Smooth muscle cell (in vitro differentiated cells): ENCODE measurements at regions not wholly inside any gene's neighbourhood (a gene's known extent, or its start where the extent isn't known, plus 50 kb on each side); places are given as distances from the start of the nearest gene placed in this dataset.
A peak's percentile ranks its signal among the peaks of the same experiment; 100 is the strongest.

Experiments used
- DNase-seq: peaks from one replicate; lab custom pipeline; 2025; ENCODE audit not compliant: unreplicated experiment; lab: John Stamatoyannopoulos, UW
- H2AFZ ChIP-seq: fragments of 200-600 bp; sonication (generic); 2 replicates; pipeline ENCODE4 v1.6.0; 2016; ENCODE audit warnings: antibody characterized with exemption, low read depth, mild to moderate bottlenecking
- H3F3A ChIP-seq: fragments of 200-600 bp; sonication (generic); 2 replicates; pipeline ENCODE4 v1.6.0; 2017; ENCODE audit warnings: antibody characterized with exemption, low read depth
- H3K27ac ChIP-seq: fragments of 200-600 bp; sonication (generic); 2 replicates; pipeline ENCODE4 v1.5.1; 2016; ENCODE audit warnings: low read depth, mild to moderate bottlenecking
- H3K27me3 ChIP-seq: fragments of 200-600 bp; sonication (generic); 2 replicates; pipeline ENCODE4 v1.6.1; 2016; ENCODE audit warnings: low read depth, mild to moderate bottlenecking
- H3K36me3 ChIP-seq: fragments of 200-600 bp; sonication (generic); 2 replicates; pipeline ENCODE4 v1.5.1; 2016; ENCODE audit warnings: low read depth
- H3K4me1 ChIP-seq: fragments of 200-600 bp; sonication (generic); 2 replicates; pipeline ENCODE4 v1.5.1; 2016; ENCODE audit warnings: low read depth
- H3K4me2 ChIP-seq: fragments of 200-600 bp; sonication (generic); 2 replicates; pipeline ENCODE4 v1.6.0; 2016; ENCODE audit warnings: mild to moderate bottlenecking
- H3K4me3 ChIP-seq: fragments of 200-600 bp; sonication (generic); 2 replicates; pipeline ENCODE4 v1.5.1; 2016; ENCODE audit warnings: mild to moderate bottlenecking
- H3K79me2 ChIP-seq: fragments of 200-600 bp; sonication (generic); 2 replicates; pipeline ENCODE4 v1.6.0; 2016; ENCODE audit warnings: low read depth, mild to moderate bottlenecking
- H3K9ac ChIP-seq: fragments of 200-600 bp; sonication (generic); 2 replicates; pipeline ENCODE4 v1.6.0; 2016; ENCODE audit warnings: low read depth
- H3K9me3 ChIP-seq: fragments of 200-600 bp; sonication (generic); replicated peaks from 2 replicates; pipeline ENCODE4 v1.5.1; 2016; ENCODE audit warnings: low read depth
- H4K20me1 ChIP-seq: fragments of 200-600 bp; sonication (generic); 2 replicates; pipeline ENCODE4 v1.6.0; 2016; ENCODE audit warnings: low read depth
- WGBS: methylation state at CpG from one replicate; pipeline ENCODE4 v1.1.7; 2016; ENCODE audit warnings: low lambda C conversion rate; 5-methylcytosine and 5-hydroxymethylcytosine counted together
- TF ChIP-seq, protein P1 (sequence below): fragments of 200-600 bp; sonication (generic); IDR thresholded peaks from 2 replicates; pipeline ENCODE4 v1.5.1; 2017; ENCODE audit warnings: borderline replicate concordance, mild to moderate bottlenecking, antibody characterized with exemption; ENCODE audit not compliant: insufficient read depth, poor library complexity, severe bottlenecking

DNA sequence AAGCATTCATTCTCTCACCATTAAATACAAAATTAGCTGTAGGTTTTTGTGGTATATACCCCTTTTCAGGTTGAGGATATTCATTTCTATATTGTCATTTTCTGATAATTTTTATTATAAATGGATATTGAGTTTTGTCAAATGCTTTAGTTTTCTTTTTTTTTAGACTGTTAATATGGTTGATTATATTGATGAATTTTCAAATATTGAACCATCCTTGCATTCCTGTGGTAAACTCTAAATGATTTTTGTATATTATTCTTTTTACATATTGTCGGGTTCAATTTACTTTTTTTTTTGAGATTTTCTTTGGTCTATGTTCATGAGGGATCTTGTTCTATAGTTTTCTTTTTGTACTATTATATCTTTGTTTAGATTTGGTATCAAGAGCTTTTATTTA, 165.1 kb downstream of the GPAT3 start:
- Histone ChIP-seq H3F3A (no peaks in the 10 kb centered on the region), H3K9ac (no peak overlapping the region), H3K36me3 (no peaks in the 10 kb centered on the region), H3K4me2 (no peak overlapping the region), H3K27ac (no peak overlapping the region), H2AFZ (no peak overlapping the region), H4K20me1 (no peaks in the 10 kb centered on the region), H3K4me3 (peak overlapping the region; percentile 28), H3K4me1 (no peaks in the 10 kb centered on the region), H3K79me2 (no peaks in the 10 kb centered on the region), H3K9me3 (peaks cover 3% of the 10 kb centered on the region), H3K27me3 (no peaks in the 10 kb centered on the region)
- no peak for DNase-seq
- TF ChIP-seq, protein P1, sequence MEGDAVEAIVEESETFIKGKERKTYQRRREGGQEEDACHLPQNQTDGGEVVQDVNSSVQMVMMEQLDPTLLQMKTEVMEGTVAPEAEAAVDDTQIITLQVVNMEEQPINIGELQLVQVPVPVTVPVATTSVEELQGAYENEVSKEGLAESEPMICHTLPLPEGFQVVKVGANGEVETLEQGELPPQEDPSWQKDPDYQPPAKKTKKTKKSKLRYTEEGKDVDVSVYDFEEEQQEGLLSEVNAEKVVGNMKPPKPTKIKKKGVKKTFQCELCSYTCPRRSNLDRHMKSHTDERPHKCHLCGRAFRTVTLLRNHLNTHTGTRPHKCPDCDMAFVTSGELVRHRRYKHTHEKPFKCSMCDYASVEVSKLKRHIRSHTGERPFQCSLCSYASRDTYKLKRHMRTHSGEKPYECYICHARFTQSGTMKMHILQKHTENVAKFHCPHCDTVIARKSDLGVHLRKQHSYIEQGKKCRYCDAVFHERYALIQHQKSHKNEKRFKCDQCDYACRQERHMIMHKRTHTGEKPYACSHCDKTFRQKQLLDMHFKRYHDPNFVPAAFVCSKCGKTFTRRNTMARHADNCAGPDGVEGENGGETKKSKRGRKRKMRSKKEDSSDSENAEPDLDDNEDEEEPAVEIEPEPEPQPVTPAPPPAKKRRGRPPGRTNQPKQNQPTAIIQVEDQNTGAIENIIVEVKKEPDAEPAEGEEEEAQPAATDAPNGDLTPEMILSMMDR = no peak
- WGBS = 78% methylated on average over 1 of the region's 1 CpG

DNA sequence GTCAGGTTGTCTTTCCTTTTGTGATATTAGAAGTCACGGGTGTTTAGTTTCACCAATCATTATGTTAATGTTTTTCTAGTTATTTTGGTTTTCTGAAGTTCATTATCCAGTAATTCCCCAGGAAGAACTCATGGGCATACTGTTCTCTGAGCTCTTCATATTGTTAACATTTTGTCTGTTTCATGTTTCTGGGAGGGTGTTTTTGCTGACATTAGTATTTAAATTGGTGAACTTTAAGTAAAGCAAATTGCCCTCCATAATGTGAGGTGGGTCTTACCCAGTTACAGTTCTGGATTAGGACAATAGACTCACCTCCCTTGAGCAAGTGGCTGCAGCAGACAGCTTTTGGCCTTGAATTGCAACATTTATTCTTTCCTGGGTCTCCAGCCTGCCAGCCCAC, 163.4 kb downstream of the GPAT3 start:
- Histone ChIP-seq H3K4me1 (no peaks in the 10 kb centered on the region), H3K4me3 (no peak overlapping the region), H3K79me2 (no peaks in the 10 kb centered on the region), H3F3A (no peaks in the 10 kb centered on the region), H3K27me3 (no peaks in the 10 kb centered on the region), H3K9me3 (peaks cover 3% of the 10 kb centered on the region), H3K4me2 (no peak overlapping the region), H3K9ac (no peak overlapping the region), H3K27ac (no peak overlapping the region), H2AFZ (no peak overlapping the region), H4K20me1 (no peaks in the 10 kb centered on the region), H3K36me3 (no peaks in the 10 kb centered on the region)
- DNase-seq = no peak
- WGBS = 84% methylated on average over 1 of the region's 1 CpG
- TF ChIP-seq, protein P1 = no peak

DNA sequence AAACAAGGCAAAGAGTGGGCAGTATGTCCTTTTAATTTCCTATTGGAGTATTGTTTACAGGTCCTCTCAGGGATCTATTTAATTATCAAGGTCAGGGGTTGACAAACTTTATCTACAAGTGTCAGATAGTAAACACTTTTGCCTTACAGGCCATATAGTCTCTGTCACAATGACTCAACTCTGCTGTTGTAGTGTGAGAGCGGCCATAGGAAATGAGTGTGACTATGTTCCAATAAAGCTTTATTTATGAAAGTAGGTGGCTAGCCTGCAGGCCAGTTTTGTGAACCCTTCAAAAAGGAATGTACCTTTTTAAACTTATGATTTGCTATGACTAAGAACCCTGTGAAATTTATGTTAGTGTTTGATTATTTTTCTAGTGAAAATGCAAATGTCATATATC, 156.1 kb downstream of the GPAT3 start:
- no peaks in the 10 kb centered on the region for H3K36me3 ChIP-seq

DNA sequence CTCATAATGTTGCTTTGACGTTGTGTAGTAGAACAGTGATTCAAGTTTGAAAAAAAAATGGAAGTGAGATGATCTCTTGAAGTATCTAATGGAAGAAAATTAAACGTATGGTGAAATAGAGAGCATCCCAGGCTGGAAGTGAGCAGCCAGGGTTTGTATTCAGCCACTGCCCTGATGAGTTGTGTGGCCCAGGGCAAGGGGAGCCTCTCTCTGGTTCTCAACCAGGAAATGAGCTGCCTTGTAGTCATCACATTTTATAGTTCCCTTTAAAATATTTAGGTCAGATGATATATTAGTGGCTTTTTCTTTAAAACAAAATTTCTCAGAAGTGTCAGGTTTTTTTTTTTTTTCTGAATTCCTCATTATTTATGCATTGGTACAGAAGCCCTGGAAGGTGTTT, 150.3 kb downstream of the GPAT3 start:
- no peaks in the 10 kb centered on the region for H3K9me3 ChIP-seq
- H2AFZ ChIP-seq = no peak overlapping the region
- H3K4me3 ChIP-seq = no peak overlapping the region
- H4K20me1 ChIP-seq = no peaks in the 10 kb centered on the region
- TF ChIP-seq, protein P1 = no peak
- no peaks in the 10 kb centered on the region for H3K79me2 ChIP-seq
- H3K9ac ChIP-seq = no peak overlapping the region
- no peaks in the 10 kb centered on the region for H3K27me3 ChIP-seq
- no peaks in the 10 kb centered on the region for H3K36me3 ChIP-seq
- 88% methylated on average over 2 of the region's 2 CpGs for WGBS
- no peaks in the 10 kb centered on the region for H3F3A ChIP-seq
- no peak overlapping the region for H3K4me2 ChIP-seq
- H3K27ac ChIP-seq = no peak overlapping the region
- H3K4me1 ChIP-seq = no peaks in the 10 kb centered on the region
- DNase-seq = no peak

More for the DNA sequence above, 156.1 kb downstream of the GPAT3 start:
- DNase-seq = no peak
- Histone ChIP-seq H3K4me1 (no peaks in the 10 kb centered on the region), H3K9ac (no peak overlapping the region), H3K4me3 (no peak overlapping the region), H3K27me3 (no peaks in the 10 kb centered on the region), H4K20me1 (no peaks in the 10 kb centered on the region), H3F3A (no peaks in the 10 kb centered on the region), H3K79me2 (no peaks in the 10 kb centered on the region), H3K4me2 (no peak overlapping the region), H3K27ac (no peak overlapping the region), H2AFZ (peak overlapping the region; percentile 49), H3K9me3 (no peaks in the 10 kb centered on the region)
- 65% methylated on average over 1 of the region's 1 CpG for WGBS
- TF ChIP-seq, protein P1 = no peak
